ENCODE measurements at regions not wholly inside any gene's neighbourhood (a gene's known extent, or its start where the extent isn't known, plus 50 kb on each side); places are given as distances from the start of the nearest gene placed in this dataset.

DNA sequence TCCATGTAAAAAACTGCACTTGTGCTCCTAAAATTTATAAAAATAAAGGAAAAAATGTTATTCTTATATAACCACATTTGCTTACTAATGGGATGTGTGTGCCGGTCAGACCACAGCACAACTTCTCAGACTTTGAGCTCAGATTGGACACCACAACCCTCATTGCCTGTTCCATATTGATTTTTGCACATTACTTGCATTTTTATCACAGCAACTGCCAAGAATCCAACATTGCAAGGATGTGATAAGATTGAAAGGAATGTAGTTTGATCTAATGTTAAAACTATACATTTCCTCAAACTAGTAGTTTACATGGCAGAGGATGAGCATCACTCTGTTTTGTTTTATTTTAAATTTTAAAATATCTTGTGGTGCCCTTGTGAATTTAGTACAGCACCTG is 227.8 kb downstream of the KDR start:
- no peaks in the 10 kb centered on the region for H3K27me3 ChIP-seq (ENCODE audit: control insufficient read depth, insufficient read depth, low read length)
- H3K4me3 ChIP-seq (ENCODE audit: low read length), result no peak overlapping the region
- H3K4me1 ChIP-seq (ENCODE audit: control insufficient read depth, low read depth, low read length), result no peaks in the 10 kb centered on the region
- H3K9me3 ChIP-seq (ENCODE audit: control insufficient read depth, low read depth, low read length), result no peaks in the 10 kb centered on the region
- H3K27ac ChIP-seq (ENCODE audit: low read length), result no peak overlapping the region
- no peaks in the 10 kb centered on the region for H3K36me3 ChIP-seq (ENCODE audit: control insufficient read depth, low read depth, low read length)
- H3K9ac ChIP-seq (ENCODE audit: low read length), result no peak overlapping the region

DNA sequence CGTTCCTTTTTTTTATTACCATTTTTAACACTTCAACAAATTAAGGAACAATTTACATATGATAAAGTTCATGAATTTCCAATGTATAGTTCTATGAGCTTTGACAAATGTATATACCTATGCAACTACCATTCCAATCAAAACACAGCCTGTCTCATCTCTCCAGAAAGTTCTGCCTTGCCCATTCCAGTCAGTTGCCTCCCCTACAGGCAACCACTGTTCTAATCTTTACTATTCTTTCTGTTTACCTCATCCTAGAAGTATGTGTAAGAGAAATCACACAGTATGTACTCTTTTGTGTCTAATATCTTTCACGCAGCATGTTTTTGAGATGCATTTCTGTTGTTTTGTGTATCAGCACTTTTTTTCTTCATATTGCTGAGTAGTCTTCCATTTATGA is 224.9 kb downstream of the KIT start:
- H3K27ac ChIP-seq (ENCODE audit: low read length), result no peak overlapping the region
- H3K4me1 ChIP-seq (ENCODE audit: control insufficient read depth, low read depth, low read length), result no peaks in the 10 kb centered on the region
- H3K27me3 ChIP-seq (ENCODE audit: control insufficient read depth, insufficient read depth, low read length), result no peaks in the 10 kb centered on the region
- no peaks in the 10 kb centered on the region for H3K9me3 ChIP-seq (ENCODE audit: control insufficient read depth, low read depth, low read length)
- no peak overlapping the region for H3K4me3 ChIP-seq (ENCODE audit: low read length)
- H3K36me3 ChIP-seq (ENCODE audit: control insufficient read depth, low read depth, low read length), result no peaks in the 10 kb centered on the region
- no peak overlapping the region for H3K9ac ChIP-seq (ENCODE audit: low read length)

DNA sequence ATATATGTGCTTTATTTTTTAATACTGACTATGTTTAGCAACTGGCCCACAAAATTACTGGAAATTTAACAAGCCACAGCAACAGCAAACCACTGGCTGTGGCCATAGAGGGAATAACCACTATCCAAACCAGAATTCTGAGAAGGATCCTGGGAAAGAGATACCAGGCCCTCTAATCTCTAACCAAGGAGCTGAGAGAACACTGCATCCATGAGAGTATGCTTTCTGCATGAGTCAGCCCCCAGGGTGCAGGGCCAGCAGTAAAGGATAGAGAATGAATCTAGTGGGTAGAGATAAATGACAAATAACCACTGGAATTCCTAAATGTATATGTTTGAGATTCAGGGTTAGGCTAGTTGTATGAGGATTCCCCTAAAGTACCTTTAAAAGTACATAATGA is 221.8 kb downstream of the KIT start:
- H3K9ac ChIP-seq (ENCODE audit: low read length), result no peak overlapping the region
- H3K36me3 ChIP-seq (ENCODE audit: control insufficient read depth, low read depth, low read length), result no peaks in the 10 kb centered on the region
- no peak overlapping the region for H3K27ac ChIP-seq (ENCODE audit: low read length)
- H3K9me3 ChIP-seq (ENCODE audit: control insufficient read depth, low read depth, low read length), result no peaks in the 10 kb centered on the region
- no peaks in the 10 kb centered on the region for H3K4me1 ChIP-seq (ENCODE audit: control insufficient read depth, low read depth, low read length)
- H3K4me3 ChIP-seq (ENCODE audit: low read length), result no peak overlapping the region
- H3K27me3 ChIP-seq (ENCODE audit: control insufficient read depth, insufficient read depth, low read length), result no peaks in the 10 kb centered on the region

DNA sequence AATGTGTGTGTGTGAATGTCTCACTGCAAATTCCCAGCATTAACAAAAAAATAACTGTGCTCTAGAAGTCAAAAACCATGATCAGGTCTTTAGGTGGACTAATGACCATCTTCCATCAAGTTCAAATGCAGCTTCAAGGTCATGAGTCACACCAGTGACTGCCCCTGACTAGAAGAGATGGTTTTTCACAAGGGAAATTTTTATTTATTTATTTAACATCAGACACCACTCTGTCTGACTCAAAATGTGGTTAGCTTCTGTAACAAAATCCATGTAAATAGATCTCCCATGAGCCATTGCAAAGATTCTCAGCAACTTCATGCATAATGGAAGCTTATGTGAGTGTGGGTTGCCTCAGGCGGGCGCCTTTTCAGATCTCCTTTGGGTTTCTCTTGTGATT is 219.2 kb downstream of the KIT start:
- no peak overlapping the region for H3K27ac ChIP-seq (ENCODE audit: low read length)
- H3K4me3 ChIP-seq (ENCODE audit: low read length), result no peak overlapping the region
- H3K27me3 ChIP-seq (ENCODE audit: control insufficient read depth, insufficient read depth, low read length), result no peaks in the 10 kb centered on the region
- no peak overlapping the region for H3K9ac ChIP-seq (ENCODE audit: low read length)
- no peaks in the 10 kb centered on the region for H3K4me1 ChIP-seq (ENCODE audit: control insufficient read depth, low read depth, low read length)
- H3K9me3 ChIP-seq (ENCODE audit: control insufficient read depth, low read depth, low read length), result no peaks in the 10 kb centered on the region
- H3K36me3 ChIP-seq (ENCODE audit: control insufficient read depth, low read depth, low read length), result no peaks in the 10 kb centered on the region

DNA sequence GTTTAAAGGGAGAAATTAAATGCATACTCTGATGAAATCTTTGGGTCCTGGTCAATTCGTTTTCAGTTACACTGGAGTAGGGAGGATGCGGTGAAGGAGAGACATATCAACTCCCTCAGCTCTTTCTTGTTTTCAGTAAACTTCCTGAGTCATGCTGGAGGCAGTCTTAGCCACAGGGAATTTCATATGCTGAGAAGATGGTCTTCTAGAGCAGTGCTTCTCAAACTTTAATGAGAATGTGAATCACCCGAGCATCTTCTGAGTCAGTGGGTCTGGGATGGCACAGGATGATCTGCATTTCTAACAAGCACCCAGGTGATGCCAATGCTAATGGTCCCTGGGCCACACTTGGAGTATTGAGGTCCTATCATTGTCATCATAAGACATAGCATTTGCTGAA is 214.5 kb downstream of the KIT start:
- Histone ChIP-seq H3K4me3 (ENCODE audit: low read length) (no peak overlapping the region), H3K9me3 (ENCODE audit: control insufficient read depth, low read depth, low read length) (no peaks in the 10 kb centered on the region), H3K27me3 (ENCODE audit: control insufficient read depth, insufficient read depth, low read length) (no peaks in the 10 kb centered on the region), H3K9ac (ENCODE audit: low read length) (no peak overlapping the region), H3K36me3 (ENCODE audit: control insufficient read depth, low read depth, low read length) (no peaks in the 10 kb centered on the region), H3K27ac (ENCODE audit: low read length) (no peak overlapping the region), H3K4me1 (ENCODE audit: control insufficient read depth, low read depth, low read length) (no peaks in the 10 kb centered on the region)

DNA sequence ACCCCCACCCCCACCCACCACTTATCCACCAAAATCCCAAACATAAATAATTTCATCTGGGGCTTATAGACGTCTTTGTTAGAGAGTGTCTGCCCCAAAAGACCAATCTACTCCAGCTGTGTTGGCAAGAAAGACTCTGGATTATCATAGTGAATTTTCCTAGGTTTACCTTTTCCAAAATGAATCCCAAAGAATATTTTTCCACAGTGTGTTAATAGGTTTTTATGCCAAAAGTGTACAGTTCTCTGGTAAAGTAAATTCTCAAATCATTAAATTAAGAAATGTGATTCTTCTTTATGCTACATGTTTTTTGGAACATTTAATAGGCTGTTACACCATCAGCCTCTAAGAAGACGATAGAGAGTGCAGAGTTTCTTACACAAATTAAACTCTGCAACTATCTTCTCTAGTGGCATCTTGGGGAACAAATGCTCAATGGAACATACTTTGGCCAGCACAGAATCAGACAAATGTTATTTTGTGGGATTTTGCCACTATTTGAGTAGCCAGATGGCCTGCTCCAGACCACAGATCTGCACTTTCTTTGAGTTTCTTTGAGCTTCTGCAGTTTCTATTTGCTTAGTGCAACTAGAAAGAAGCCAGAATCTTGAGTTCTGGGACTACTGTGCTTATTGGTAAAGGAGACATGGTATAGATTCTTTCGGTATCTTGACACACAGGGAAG is 206.0 kb downstream of the KIT start:
- H3K4me3 ChIP-seq (ENCODE audit: low read length), result no peak overlapping the region
- no peaks in the 10 kb centered on the region for H3K36me3 ChIP-seq (ENCODE audit: control insufficient read depth, low read depth, low read length)
- H3K27ac ChIP-seq (ENCODE audit: low read length), result no peak overlapping the region
- no peaks in the 10 kb centered on the region for H3K4me1 ChIP-seq (ENCODE audit: control insufficient read depth, low read depth, low read length)
- H3K9me3 ChIP-seq (ENCODE audit: control insufficient read depth, low read depth, low read length), result no peaks in the 10 kb centered on the region
- no peaks in the 10 kb centered on the region for H3K27me3 ChIP-seq (ENCODE audit: control insufficient read depth, insufficient read depth, low read length)
- H3K9ac ChIP-seq (ENCODE audit: low read length), result no peak overlapping the region

DNA sequence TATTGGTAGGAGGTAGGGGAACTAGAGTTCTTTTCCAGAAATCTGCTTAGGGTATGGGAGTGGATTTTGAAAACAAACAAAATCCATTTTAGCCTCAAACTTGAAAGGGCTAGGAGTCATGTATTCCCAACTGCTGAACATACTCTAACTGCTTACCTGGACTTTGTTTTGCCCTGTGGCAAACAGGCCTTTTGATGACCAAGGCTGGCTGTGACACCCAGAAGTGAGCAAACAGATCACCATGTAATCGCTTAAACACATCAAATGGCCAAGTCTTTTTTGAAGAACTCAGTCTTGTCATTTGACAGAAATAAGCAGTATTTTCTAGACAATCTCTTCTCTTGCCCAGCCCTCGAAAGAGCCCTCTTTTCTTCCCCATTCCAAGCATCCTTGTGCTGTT is 203.4 kb downstream of the KIT start:
- H3K9me3 ChIP-seq (ENCODE audit: control insufficient read depth, low read depth, low read length), result no peaks in the 10 kb centered on the region
- H3K36me3 ChIP-seq (ENCODE audit: control insufficient read depth, low read depth, low read length), result no peaks in the 10 kb centered on the region
- H3K4me3 ChIP-seq (ENCODE audit: low read length), result no peak overlapping the region
- no peak overlapping the region for H3K9ac ChIP-seq (ENCODE audit: low read length)
- H3K4me1 ChIP-seq (ENCODE audit: control insufficient read depth, low read depth, low read length), result no peaks in the 10 kb centered on the region
- H3K27ac ChIP-seq (ENCODE audit: low read length), result no peak overlapping the region
- H3K27me3 ChIP-seq (ENCODE audit: control insufficient read depth, insufficient read depth, low read length), result no peaks in the 10 kb centered on the region

DNA sequence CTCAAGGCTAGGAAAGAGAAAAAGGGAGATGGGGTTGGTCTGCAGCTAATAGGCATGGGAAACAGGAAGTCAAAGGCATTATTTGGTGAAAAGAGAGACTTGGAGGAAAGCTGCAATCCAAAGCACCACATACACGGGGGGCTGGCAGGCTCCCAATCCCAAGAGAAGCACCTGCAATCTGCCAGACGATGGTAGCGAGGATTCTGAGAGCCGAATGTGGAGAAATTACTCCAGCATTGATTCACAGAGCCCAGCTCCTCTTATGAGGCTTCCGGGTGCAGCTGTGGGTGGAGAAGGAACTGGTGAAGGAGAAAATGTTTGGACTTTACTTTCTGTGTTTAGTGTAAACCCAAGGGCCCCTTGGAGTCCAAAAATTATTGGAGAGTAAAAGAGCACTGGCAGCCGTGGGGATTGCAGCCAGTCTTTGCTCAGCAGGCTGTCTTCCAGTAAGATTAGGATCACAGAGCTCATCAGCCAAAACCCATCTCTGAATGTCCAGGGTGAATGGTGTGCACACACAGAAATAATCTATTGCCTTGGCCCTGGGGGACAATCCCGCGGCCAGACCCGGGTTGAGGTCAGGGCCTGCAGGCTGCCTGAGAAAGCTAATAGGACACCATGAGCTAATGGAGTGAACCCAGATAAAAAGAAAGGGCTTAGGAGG is 197.6 kb downstream of the KIT start:
- Histone ChIP-seq H3K27me3 (ENCODE audit: control insufficient read depth, insufficient read depth, low read length) (no peaks in the 10 kb centered on the region), H3K9me3 (ENCODE audit: control insufficient read depth, low read depth, low read length) (no peaks in the 10 kb centered on the region), H3K4me1 (ENCODE audit: control insufficient read depth, low read depth, low read length) (no peaks in the 10 kb centered on the region), H3K36me3 (ENCODE audit: control insufficient read depth, low read depth, low read length) (no peaks in the 10 kb centered on the region), H3K27ac (ENCODE audit: low read length) (no peak overlapping the region), H3K9ac (ENCODE audit: low read length) (no peak overlapping the region), H3K4me3 (ENCODE audit: low read length) (no peak overlapping the region)

DNA sequence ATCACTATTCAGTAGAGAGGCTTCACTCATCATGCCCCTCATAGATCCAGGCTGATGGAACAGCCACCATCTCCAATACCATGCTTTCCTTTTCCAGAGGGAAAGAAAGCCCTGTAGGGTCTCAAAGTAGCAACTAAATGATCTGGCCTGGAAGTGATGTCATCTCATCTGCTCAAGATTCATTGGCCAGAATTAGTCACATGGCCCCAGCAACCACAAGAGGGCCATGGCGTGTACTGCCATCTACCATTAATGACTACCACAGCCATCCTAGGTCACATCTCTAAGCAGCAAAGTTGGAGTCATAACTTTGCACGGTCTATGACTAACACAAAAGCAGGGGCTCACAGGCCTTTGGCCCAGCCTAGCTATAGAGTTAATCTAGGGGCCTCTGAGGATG is 194.8 kb downstream of the KIT start:
- no peak overlapping the region for H3K9ac ChIP-seq (ENCODE audit: low read length)
- no peaks in the 10 kb centered on the region for H3K36me3 ChIP-seq (ENCODE audit: control insufficient read depth, low read depth, low read length)
- no peak overlapping the region for H3K27ac ChIP-seq (ENCODE audit: low read length)
- H3K9me3 ChIP-seq (ENCODE audit: control insufficient read depth, low read depth, low read length), result no peaks in the 10 kb centered on the region
- H3K4me1 ChIP-seq (ENCODE audit: control insufficient read depth, low read depth, low read length), result no peaks in the 10 kb centered on the region
- H3K27me3 ChIP-seq (ENCODE audit: control insufficient read depth, insufficient read depth, low read length), result no peaks in the 10 kb centered on the region
- no peak overlapping the region for H3K4me3 ChIP-seq (ENCODE audit: low read length)

DNA sequence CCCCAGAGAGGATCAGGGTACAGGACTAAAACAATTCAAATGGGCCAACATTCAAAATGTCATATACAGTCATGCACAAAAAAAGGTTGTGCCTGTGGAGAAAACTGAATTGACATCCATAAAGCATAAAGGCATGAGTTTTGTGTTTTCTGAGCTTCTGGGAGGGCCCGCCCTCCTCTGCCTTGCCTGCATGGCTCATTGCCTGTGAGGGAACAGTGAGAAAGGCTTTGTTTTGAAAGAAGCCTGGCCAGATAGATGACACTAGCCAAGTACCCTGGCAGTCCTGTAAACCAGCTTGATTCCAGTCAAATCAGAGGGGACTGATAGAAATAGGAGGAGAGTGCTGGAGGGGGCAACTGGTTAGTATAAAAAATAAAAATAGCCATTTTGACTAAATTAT is 194.3 kb downstream of the KIT start:
- no peak overlapping the region for H3K4me3 ChIP-seq (ENCODE audit: low read length)
- H3K27ac ChIP-seq (ENCODE audit: low read length), result no peak overlapping the region
- H3K9ac ChIP-seq (ENCODE audit: low read length), result no peak overlapping the region
- no peaks in the 10 kb centered on the region for H3K4me1 ChIP-seq (ENCODE audit: control insufficient read depth, low read depth, low read length)
- no peaks in the 10 kb centered on the region for H3K36me3 ChIP-seq (ENCODE audit: control insufficient read depth, low read depth, low read length)
- H3K9me3 ChIP-seq (ENCODE audit: control insufficient read depth, low read depth, low read length), result no peaks in the 10 kb centered on the region
- H3K27me3 ChIP-seq (ENCODE audit: control insufficient read depth, insufficient read depth, low read length), result no peaks in the 10 kb centered on the region

DNA sequence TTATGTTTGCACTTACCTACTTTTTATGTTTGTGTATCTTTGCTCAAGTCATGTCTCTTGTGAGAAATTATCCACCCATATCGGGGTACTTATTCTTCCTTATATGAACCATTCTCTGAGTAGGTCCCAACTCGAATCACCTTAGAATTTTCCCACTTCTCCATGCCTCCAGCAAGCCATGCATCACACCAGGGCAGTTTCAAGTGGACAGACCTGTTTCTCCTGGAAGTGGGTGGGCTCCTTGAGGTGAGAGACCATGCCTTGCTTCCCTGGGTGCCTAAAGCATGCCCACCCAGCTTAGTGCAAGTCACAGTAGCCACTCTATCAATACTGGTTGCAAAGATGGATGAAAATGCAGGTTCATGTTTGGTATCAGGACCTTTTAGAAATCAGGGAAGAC is 187.2 kb downstream of the KIT start:
- H3K9ac ChIP-seq (ENCODE audit: low read length), result no peak overlapping the region
- H3K4me1 ChIP-seq (ENCODE audit: control insufficient read depth, low read depth, low read length), result no peaks in the 10 kb centered on the region
- no peaks in the 10 kb centered on the region for H3K27me3 ChIP-seq (ENCODE audit: control insufficient read depth, insufficient read depth, low read length)
- H3K36me3 ChIP-seq (ENCODE audit: control insufficient read depth, low read depth, low read length), result no peaks in the 10 kb centered on the region
- no peak overlapping the region for H3K27ac ChIP-seq (ENCODE audit: low read length)
- no peak overlapping the region for H3K4me3 ChIP-seq (ENCODE audit: low read length)
- no peaks in the 10 kb centered on the region for H3K9me3 ChIP-seq (ENCODE audit: control insufficient read depth, low read depth, low read length)

DNA sequence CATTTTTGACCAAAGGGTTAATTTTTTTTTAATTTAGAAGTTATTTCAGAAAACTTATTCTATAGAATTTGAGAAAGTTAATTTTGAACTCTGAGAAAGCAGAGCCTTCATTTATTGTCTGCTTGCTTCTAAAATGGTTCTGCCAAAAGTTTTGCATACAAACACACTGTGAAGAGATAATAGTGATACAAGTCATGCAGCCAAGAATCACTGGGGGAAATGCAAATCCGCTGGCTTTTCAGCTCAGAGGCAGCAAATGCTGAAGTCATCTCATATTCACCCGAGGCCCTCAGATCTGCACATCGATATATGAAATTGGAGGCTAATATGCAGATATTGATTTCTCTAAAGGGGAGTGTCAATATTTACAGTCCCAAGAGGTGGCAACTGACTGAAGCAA is 186.2 kb downstream of the KIT start:
- no peaks in the 10 kb centered on the region for H3K36me3 ChIP-seq (ENCODE audit: control insufficient read depth, low read depth, low read length)
- no peaks in the 10 kb centered on the region for H3K27me3 ChIP-seq (ENCODE audit: control insufficient read depth, insufficient read depth, low read length)
- no peak overlapping the region for H3K27ac ChIP-seq (ENCODE audit: low read length)
- no peak overlapping the region for H3K4me3 ChIP-seq (ENCODE audit: low read length)
- no peaks in the 10 kb centered on the region for H3K4me1 ChIP-seq (ENCODE audit: control insufficient read depth, low read depth, low read length)
- H3K9ac ChIP-seq (ENCODE audit: low read length), result no peak overlapping the region
- no peaks in the 10 kb centered on the region for H3K9me3 ChIP-seq (ENCODE audit: control insufficient read depth, low read depth, low read length)
